HG03432 (cell line): ENCODE measurements at regions not wholly inside any gene's neighbourhood (a gene's known extent, or its start where the extent isn't known, plus 50 kb on each side); places are given as distances from the start of the nearest gene placed in this dataset.
A peak's percentile ranks its signal among the peaks of the same experiment; 100 is the strongest.
"Not testable (repeated sequence)": the region's sequence is repeated elsewhere in the genome, so short reads cannot be mapped to it uniquely, and the experiment has no call there.

Source experiments
- ATAC-seq: cut with Tn5 transposase; IDR thresholded peaks from one replicate; pipeline ENCODE4 v1.9.1; 2021; ENCODE audit warnings: mild to moderate bottlenecking, moderate library complexity; ENCODE audit not compliant: unreplicated experiment

DNA sequence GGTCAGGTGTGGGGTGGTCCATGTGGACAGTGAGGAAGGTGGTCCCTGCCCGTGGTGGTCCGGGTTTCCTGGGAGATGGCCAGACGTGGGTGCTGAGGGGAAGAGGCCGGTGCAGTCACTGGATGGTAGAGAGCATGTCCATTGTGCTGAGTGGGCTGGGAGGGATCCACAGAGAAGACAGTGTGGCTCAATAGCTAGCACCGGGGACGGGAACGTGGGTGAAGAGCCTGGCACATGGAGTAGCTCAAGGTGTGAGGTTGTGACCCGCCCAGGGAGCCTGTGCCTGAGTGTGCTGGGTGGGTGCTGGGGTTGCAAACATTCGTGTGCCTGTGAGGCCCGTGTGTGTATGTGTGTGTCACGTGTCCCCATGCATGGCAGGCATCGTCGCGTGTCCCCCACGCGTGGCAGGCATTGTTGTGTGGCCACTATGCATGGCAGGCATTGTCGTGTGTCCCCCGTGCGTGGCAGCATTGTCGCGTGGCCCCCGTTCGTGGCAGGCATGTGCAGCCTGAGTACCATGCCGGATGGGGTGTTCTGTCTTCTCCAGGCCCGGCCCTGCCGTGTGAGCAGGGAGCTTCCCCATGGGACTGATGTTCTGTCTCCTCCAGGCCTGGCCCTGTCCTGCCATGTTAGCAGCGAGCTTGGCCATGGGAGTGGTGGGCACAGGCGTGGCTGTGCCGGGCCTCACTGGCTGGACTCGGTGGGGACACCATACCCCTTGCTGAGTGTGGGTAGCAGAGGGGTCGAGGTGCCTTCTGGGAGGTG lies 205.0 kb downstream of the TMEM121 start:
- ATAC-seq: not testable (repeated sequence)

DNA sequence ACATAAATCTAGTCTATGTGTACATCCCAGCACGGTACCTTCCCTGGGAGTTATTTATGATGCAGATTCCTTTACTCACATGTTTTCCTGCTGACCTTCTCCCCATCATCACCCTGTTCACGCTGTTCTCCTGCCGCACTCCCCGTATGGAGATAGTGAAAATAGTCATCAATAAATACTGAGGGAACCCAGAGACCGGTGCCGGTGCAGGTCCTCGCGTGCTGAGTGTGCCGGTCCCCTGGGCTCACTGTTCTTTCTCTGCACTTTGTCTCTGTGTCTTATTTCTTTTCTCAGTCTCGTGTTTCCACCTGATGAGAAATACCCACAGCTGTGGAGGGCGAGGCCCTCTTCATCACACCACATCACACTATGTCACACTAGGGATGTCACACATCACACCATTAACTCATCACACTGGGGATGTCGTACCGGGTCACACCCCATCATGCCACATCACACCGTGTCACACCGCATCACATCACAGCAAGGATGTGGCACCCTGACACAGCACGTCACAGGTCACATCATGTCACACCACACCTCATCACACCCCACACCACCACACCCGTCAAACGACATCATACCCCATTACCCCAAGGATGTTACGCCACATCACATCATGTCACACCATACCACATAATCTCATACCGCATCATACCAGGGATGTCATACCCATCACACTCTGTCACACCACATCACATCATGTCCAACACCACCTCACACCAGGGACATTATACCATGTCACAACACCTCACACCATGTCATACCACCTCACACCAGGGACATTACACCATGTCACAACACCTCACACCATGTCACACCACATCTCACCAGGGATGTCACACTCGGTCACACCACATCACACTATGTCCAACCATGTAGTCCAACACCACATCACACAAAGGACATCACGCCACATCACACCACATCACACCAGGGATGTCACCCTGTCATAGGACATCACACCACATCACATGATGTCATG lies 207.0 kb downstream of the TMEM121 start:
- ATAC-seq: no peak

DNA sequence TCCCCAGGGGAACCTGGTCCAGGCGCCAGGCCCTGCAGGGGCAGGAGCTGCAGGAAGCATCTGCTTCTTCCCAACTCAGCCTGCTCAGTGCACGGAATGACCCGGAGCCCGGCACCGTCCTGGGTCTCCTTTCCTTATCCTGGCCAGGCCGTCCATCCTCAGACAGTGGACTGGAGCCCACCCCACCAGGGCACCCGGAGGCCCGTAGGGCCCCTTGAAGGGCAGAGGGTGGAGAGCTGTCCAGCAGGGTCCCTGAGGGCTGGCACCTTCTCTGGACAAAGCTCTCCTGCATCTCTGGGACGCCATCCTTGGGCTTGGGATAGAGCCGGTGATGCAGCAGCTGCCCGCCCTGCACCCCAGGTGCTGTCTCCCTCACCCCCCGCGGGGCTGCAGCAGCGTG lies 207.9 kb downstream of the TMEM121 start:
- ATAC-seq: not testable (repeated sequence)

DNA sequence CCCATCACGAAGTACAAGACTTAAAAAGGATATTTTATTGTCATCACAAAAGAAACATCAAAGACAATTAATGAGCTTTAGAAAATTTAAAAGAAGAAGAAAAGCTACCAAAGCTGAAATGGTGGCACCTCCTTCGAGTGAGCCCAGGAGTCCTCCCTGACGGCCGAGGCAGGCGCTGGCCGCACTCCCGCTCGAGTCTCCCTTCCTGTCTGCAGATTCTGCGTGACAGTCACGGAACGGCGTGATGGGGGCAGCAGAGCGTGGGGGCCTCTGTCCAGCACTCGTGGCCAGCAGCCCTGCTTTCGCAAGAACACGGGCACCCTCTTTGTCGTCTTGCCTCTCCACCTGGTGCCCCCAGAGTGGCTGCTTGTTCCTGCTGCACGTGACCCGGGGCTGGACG lies 209.9 kb downstream of the TMEM121 start:
- not testable (repeated sequence) for ATAC-seq

GRCh38 chr14:105737504-105738246 lies 211.3 kb downstream of the TMEM121 start:
- no peak for ATAC-seq

GRCh38 chr14:105738638-105739037 lies 212.3 kb downstream of the TMEM121 start:
- no peak for ATAC-seq

DNA sequence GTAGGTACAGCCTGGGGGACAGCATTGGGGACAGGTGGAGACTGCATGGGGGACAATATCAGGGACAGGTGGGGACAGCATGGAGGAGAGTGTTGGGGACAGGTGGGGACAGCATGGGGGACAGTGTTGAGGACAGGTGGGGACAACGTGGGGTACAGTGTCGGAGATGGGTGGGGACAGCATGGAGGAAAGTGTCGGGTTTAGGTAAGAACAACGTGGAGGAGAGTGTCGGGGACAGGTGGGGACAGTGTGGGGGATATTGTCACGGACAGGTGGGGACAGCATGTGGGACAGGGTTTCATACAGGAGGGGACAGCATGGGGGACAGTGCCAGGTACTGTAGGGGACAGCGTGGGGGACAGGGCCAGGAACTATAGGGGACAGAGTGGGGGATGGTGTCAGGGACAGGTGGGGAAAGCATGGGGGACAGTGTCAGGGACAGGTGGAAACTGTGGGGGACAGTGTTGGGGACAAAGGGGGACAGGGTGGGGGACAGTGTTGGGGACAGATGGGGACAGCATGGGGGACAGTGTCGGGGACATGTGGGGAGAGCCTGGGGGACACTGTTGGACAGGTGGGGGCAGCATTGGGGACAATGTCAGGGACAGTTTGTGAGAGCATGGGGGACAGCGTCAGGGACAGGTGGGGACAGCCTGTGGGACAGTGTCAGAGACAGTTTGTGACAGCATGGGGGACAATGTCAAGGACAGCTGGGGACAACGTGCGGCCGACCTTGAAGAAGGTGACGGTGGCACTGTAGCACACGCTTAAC lies 213.1 kb downstream of the TMEM121 start:
- no peak for ATAC-seq

GRCh38 chr14:105740272-105740671 lies 213.9 kb downstream of the TMEM121 start:
- not testable (repeated sequence) for ATAC-seq

- ATAC-seq: not testable (repeated sequence)
These were observed 214.6 kb downstream of the TMEM121 start for GRCh38 chr14:105740961-105741360.

GRCh38 chr14:105741707-105742530 lies 215.5 kb downstream of the TMEM121 start:
- ATAC-seq: not testable (repeated sequence)

- no peak for ATAC-seq
These were observed 216.1 kb downstream of the TMEM121 start for GRCh38 chr14:105742531-105742848.

DNA sequence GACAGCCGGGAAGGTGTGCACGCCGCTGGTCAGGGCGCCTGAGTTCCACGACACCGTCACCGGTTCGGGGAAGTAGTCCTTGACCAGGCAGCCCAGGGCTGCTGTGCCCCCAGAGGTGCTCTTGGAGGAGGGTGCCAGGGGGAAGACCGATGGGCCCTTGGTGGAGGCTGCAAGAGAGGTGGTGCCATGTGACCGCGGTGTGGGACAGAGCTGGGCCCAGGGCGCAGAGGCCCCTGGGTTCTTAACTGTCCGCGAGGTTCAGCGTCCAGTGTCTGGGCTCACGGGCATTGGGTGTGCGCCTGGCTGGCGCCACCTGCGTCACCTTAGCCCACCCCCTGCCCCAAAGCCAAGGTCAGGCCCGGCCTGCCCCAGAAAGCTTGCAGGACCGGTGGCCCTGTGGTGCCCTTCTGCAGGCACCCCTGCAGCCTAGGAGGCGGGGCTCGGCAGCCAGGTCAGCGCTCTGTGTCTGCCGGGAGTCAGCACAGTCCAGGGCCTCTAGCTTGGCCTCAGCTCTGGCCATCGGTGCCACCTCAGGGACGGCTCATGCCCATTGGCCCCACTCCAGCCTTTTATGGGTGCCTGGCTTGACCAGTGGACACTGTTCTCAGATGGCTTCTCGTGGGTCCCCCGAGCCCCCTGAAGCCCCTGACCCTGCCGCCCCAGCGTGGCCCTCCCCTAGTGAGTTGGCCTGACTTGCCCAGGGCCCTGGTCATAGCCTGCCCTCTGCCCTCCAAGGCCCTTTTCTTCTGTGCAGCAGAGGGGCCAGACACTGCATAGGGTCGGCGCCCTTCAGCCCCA lies 216.7 kb downstream of the TMEM121 start:
- not testable (repeated sequence) for ATAC-seq

GRCh38 chr14:105744213-105744787 lies 217.9 kb downstream of the TMEM121 start:
- ATAC-seq: not testable (repeated sequence)

- ATAC-seq: no peak
These were observed 219.2 kb downstream of the TMEM121 start for GRCh38 chr14:105745433-105746123.

DNA sequence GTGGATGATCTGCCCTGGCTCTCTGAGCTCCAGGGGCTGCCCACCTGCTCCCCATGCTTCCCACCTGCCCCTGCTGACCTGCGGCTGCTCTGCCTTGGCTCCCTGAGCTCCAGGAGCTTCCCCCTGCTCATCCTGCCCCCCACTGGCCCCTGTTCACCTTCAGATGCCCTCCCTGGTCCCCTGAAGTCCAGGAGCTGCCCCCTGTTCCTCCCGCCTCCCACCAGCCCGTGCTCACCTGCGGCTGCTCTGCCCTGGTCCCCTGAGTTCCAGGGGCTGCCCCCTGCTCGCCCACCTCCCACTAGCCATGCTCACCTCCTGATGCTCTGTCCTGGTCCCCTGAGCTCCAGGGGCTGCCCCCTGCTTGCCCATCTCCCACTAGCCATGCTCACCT lies 219.7 kb downstream of the TMEM121 start:
- ATAC-seq: no peak

DNA sequence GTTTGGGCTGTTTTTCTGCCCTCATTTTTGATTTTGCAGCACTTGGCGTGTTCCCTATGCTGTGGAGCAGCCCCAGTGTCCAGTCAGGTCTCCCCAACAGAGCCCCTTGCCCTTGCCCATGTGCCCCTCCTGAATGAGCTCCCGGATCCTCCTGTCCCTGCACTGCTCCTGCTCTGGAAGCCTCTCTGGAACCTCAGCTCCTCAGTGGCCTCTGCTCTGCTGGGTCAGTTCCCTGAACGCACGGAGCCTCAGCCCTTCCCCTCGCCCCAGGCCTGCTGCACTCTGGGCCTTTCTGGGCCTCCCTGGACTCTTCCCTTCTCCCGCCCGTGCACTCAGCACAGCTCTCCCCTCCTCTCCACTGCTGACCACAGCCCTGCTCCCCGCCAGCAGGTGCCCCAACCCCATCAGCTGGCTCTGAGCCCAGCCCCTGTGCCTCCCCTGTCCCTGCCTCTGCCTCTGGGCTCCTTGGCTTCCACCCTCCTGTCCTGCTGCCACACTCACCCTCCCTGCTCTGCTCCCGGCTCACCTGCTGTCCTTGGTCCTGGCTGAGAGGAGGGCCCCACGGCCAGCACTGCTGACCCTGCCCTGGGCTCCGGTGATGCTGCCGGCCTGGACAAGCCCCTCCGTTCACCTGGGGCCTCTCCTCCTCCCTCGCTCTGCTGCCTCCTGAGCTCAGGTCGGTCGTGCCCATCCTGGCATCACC lies 220.6 kb downstream of the TMEM121 start:
- ATAC-seq: not testable (repeated sequence)

DNA sequence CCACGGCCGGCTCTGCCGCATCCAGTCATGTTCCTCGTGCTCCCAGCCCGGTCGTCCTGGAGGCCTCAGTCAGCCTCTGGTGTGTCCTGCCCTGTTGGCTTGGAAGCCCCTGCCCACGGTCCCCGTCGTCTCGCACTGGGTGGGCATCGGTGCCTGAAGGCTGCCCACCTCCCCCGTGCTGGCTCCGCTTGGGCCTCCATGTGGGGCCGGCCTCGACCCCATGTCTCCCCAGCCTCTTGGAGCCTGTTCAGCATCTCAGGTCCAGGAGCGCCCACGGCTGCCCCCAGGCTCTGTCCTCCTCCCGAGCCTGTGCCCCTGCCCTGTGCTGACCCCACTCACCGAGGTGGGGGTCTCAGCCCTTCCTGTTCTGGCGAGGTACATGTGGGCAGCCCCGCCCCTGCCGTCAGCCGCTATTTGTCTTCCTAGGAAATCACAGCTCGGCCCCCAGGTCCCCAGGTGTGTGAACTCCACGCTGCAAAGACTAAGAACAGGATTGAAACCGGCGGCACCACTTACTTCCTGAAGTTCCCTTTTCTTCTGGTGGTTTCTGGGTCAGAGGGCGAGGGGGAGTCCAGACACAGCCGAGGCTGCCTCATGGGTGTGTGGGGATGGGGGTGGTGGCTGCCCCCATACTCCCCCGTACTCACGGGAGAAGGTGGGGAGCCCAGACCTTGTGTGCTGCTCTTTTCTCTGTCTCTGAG lies 221.3 kb downstream of the TMEM121 start:
- ATAC-seq: peak; percentile 35
